Gastrocnemius medialis (tissue), 4 donors: ENCODE measurements at regions not wholly inside any gene's neighbourhood (a gene's known extent, or its start where the extent isn't known, plus 50 kb on each side); places are given as distances from the start of the nearest gene placed in this dataset.

Experiments
- CTCF ChIP-seq, 5 experiments: fragments of 450-650 bp in 3 of 5; fragments of 200-600 bp in 2 of 5; sonication (generic) in 2 of 5; IDR thresholded peaks in 4 of 5; conservative IDR thresholded peaks in 1 of 5; 1 replicate in 4 of 5; 2 replicates in 1 of 5; pipeline ENCODE4 v1.5.1; 2016 to 2019; ENCODE audit warnings: antibody characterized with exemption in 5 of 5, mild to moderate bottlenecking in 3 of 5, moderate library complexity in 3 of 5
- POLR2A ChIP-seq, 2 donors: fragments of 450-650 bp; IDR thresholded peaks; one replicate each; pipeline ENCODE4 v1.6.1; 2017; ENCODE audit warnings: antibody characterized with exemption in 2 of 2, mild to moderate bottlenecking in 2 of 2, moderate library complexity in 2 of 2

- TF ChIP-seq CTCF (IDR thresholded peaks at IDR 0.05 in 4 of 5, conservative IDR thresholded peaks at IDR 0.05 in 1 of 5): no peak
- TF ChIP-seq POLR2A (IDR thresholded peaks at IDR 0.05): no peak
Observed at GRCh38 chr6:82441047-82441855, 77.6 kb downstream of the TPBG start.
